ENCODE measurements at regions not wholly inside any gene's neighbourhood (a gene's known extent, or its start where the extent isn't known, plus 50 kb on each side); places are given as distances from the start of the nearest gene placed in this dataset.

DNA sequence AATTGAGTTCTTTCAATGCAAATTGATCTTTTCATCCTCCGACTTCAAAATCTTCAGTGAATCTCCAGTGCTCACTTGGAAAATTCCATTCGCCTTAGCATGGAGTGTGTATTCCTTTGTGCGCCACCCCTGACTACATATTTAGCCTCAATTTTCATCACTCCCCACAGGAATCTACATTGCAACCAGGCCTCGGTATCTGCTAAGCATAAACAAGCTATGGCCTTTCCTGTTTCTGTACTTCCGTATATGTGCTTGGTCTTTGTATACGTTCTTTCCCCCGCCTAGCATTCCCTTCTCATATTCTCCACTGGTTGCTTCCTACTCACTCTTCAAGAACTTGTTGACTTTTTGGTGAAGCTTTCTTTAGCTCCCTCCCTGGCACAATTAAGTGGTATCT, 470.8 kb downstream of the LMO4 start:
- no peaks in the 10 kb centered on the region for H3K27me3 ChIP-seq (ENCODE audit: control insufficient read depth, insufficient read depth, low read length)
- no peak overlapping the region for H3K4me3 ChIP-seq (ENCODE audit: low read depth, low read length)
- no peaks in the 10 kb centered on the region for H3K4me1 ChIP-seq (ENCODE audit: control insufficient read depth, insufficient read depth, low read length)
- no peak overlapping the region for H3K9ac ChIP-seq (ENCODE audit: low read depth, low read length)
- H3K36me3 ChIP-seq (ENCODE audit: control insufficient read depth, insufficient read depth, low read length): no peaks in the 10 kb centered on the region
- H3K9me3 ChIP-seq (ENCODE audit: control insufficient read depth, insufficient read depth, low read length): no peaks in the 10 kb centered on the region

DNA sequence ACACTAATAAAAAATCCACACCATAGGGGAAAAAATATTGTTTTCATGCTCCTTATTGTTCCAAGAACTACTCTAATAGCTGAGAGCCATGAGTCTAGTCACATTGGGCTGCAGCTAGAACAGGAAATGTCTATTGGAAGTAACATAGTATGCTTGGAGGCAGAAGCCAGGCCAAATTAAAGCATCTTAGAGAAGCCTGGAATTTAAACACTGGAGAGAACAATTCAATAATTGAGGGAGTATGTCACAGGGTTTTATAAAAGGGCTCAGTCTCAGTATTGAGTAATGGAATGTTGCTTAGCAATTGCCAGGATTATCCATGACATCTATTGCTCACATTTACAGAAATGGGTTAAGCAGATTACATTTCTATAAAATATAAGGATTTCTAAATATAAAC, 471.3 kb downstream of the LMO4 start:
- Histone ChIP-seq H3K9me3 (ENCODE audit: control insufficient read depth, insufficient read depth, low read length) (no peaks in the 10 kb centered on the region), H3K36me3 (ENCODE audit: control insufficient read depth, insufficient read depth, low read length) (no peaks in the 10 kb centered on the region), H3K27me3 (ENCODE audit: control insufficient read depth, insufficient read depth, low read length) (no peaks in the 10 kb centered on the region), H3K4me3 (ENCODE audit: low read depth, low read length) (no peak overlapping the region), H3K4me1 (ENCODE audit: control insufficient read depth, insufficient read depth, low read length) (no peaks in the 10 kb centered on the region), H3K9ac (ENCODE audit: low read depth, low read length) (no peak overlapping the region)

DNA sequence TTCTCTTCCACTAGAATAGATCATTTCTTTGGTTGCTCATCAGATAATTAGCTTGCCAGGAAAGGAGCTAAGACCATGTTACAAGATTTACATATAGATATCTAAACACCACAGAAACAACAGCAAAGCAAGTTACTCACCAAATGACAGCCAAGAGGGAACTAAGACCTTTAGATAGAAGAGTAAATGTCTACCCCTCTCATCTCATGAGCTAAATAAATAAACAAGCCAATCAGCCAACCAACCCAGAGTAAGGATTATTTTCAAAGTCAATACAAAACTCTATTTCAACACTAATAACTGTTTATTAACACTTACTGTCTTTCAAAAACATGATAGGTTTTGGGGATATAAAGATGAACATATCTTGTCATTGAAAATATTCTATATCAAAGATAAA, 474.7 kb downstream of the LMO4 start:
- Histone ChIP-seq H3K36me3 (ENCODE audit: control insufficient read depth, insufficient read depth, low read length) (no peaks in the 10 kb centered on the region), H3K4me1 (ENCODE audit: control insufficient read depth, insufficient read depth, low read length) (peaks cover 5% of the 10 kb centered on the region), H3K4me3 (ENCODE audit: low read depth, low read length) (no peak overlapping the region), H3K9me3 (ENCODE audit: control insufficient read depth, insufficient read depth, low read length) (no peaks in the 10 kb centered on the region), H3K9ac (ENCODE audit: low read depth, low read length) (no peak overlapping the region), H3K27me3 (ENCODE audit: control insufficient read depth, insufficient read depth, low read length) (no peaks in the 10 kb centered on the region)

DNA sequence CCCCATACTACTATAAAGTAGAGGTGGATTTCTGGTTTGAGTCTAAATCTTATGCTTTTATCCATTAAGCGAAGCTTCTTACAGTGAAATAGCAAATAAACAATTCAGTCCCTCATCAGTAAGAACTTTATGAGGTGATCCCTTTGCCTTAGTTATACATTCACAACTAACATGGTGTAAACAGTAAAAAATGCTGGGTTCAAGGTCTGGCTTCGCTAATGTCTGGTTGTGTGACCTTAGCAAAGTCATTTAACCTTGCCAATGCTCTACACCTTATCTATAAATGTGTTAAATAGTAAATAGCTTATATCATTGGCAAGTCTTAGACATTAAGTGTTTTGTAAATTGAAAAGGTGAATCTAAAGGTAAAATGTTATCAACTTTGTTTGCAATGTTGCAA, 475.4 kb downstream of the LMO4 start:
- Histone ChIP-seq H3K4me1 (ENCODE audit: control insufficient read depth, insufficient read depth, low read length) (peaks cover 5% of the 10 kb centered on the region), H3K9me3 (ENCODE audit: control insufficient read depth, insufficient read depth, low read length) (no peaks in the 10 kb centered on the region), H3K4me3 (ENCODE audit: low read depth, low read length) (no peak overlapping the region), H3K27me3 (ENCODE audit: control insufficient read depth, insufficient read depth, low read length) (no peaks in the 10 kb centered on the region), H3K36me3 (ENCODE audit: control insufficient read depth, insufficient read depth, low read length) (no peaks in the 10 kb centered on the region), H3K9ac (ENCODE audit: low read depth, low read length) (no peak overlapping the region)

GRCh38 chr1:87805666-87806378, 477.1 kb downstream of the LMO4 start:
- Histone ChIP-seq H3K36me3 (ENCODE audit: control insufficient read depth, insufficient read depth, low read length) (no peaks in the 10 kb centered on the region), H3K9me3 (ENCODE audit: control insufficient read depth, insufficient read depth, low read length) (no peaks in the 10 kb centered on the region), H3K9ac (ENCODE audit: low read depth, low read length) (no peak overlapping the region), H3K27me3 (ENCODE audit: control insufficient read depth, insufficient read depth, low read length) (no peaks in the 10 kb centered on the region), H3K4me1 (ENCODE audit: control insufficient read depth, insufficient read depth, low read length) (peaks cover 5% of the 10 kb centered on the region), H3K4me3 (ENCODE audit: low read depth, low read length) (no peak overlapping the region)

DNA sequence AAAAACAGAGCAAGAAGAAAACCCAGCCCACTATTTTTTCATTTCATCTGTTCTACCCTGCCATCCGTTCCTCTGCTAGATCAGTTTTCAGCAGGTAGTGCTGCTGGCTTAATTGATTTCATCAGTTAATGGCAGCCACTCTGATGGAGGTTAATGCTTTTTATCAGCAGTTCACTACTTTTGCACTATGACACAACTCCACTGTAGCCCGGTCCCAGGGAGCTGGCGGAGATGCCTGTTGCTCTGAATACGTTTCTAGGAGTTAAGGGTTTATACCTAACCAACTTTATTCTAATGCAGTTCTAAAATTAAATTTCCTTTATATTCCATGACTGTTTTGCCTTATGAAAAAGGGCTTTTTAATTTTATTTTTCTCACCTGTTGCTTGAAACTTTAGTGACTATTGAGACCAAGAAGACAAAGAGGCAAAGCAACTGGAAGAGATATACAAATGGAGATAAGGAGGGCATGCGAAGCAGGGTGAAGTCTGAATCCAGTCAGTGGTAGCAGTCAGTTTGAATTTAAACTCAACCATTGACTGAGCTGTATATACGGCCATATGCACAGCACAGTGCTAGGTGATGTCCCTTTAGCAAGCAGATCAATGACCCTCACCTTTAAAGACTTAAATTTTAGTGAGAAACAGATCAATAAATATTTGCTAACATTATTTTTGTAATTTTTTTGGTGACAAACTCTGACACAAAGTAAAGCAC, 477.9 kb downstream of the LMO4 start:
- H3K36me3 ChIP-seq (ENCODE audit: control insufficient read depth, insufficient read depth, low read length): no peaks in the 10 kb centered on the region
- H3K27me3 ChIP-seq (ENCODE audit: control insufficient read depth, insufficient read depth, low read length): no peaks in the 10 kb centered on the region
- no peak overlapping the region for H3K4me3 ChIP-seq (ENCODE audit: low read depth, low read length)
- no peak overlapping the region for H3K9ac ChIP-seq (ENCODE audit: low read depth, low read length)
- peaks cover 5% of the 10 kb centered on the region for H3K4me1 ChIP-seq (ENCODE audit: control insufficient read depth, insufficient read depth, low read length)
- H3K9me3 ChIP-seq (ENCODE audit: control insufficient read depth, insufficient read depth, low read length): no peaks in the 10 kb centered on the region

DNA sequence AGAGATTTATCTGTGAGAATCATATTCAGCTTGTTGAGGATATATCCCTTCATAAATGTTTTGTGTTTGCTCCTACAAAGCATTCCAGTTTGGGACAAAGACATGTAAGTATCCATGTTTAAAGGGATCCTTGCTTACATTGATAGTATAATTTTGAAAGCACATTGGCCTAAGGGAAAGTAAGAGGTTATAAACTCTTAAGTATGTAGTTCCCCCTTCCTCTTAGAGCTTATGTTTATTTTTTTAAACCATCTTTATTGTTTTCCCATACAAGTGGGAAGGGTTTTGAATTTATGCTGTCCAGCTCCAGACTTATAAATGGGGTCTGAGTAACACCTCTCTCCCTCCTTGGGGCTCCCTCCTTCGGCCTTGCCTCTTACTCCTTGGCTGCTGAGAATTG, 481.5 kb downstream of the LMO4 start:
- no peak overlapping the region for H3K9ac ChIP-seq (ENCODE audit: low read depth, low read length)

DNA sequence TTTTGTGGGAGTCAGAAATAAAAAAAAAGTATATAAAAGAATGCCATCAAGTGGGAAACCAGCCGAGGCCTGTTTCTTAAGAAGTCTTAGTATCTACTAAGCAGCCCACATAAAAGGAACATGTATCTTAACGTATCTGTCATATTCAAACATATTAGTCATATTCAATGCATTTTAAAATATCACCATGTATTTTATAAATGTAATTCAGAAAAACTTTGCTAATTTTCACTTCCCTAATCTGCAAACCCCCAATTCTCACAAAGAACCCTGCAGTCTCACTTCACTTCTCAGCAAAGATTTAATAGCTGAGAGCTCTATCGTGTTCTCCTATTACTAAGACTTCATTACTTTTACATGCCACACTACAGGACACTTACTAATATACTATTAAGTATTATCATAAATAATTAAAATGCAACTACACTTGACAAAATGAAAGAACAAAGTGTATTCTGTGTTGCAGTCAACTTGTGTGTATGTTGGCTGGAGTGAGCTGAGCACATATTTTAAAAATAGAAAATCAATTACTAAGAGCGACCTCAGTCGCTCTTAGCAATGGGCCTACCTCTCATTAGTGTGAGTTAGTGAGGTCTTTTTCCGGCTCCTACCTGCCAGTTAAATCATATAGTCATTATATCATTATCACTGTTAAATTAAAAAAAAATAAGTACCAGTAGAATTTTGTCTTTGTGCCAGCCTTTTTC, 484.3 kb downstream of the LMO4 start:
- H3K9ac ChIP-seq (ENCODE audit: low read depth, low read length): no peak overlapping the region
- no peaks in the 10 kb centered on the region for H3K9me3 ChIP-seq (ENCODE audit: control insufficient read depth, insufficient read depth, low read length)
- no peaks in the 10 kb centered on the region for H3K36me3 ChIP-seq (ENCODE audit: control insufficient read depth, insufficient read depth, low read length)
- no peaks in the 10 kb centered on the region for H3K4me1 ChIP-seq (ENCODE audit: control insufficient read depth, insufficient read depth, low read length)
- no peak overlapping the region for H3K4me3 ChIP-seq (ENCODE audit: low read depth, low read length)
- H3K27me3 ChIP-seq (ENCODE audit: control insufficient read depth, insufficient read depth, low read length): no peaks in the 10 kb centered on the region

More for the DNA sequence above, 481.5 kb downstream of the LMO4 start:
- Histone ChIP-seq H3K36me3 (ENCODE audit: control insufficient read depth, insufficient read depth, low read length) (no peaks in the 10 kb centered on the region), H3K27me3 (ENCODE audit: control insufficient read depth, insufficient read depth, low read length) (no peaks in the 10 kb centered on the region), H3K9me3 (ENCODE audit: control insufficient read depth, insufficient read depth, low read length) (no peaks in the 10 kb centered on the region), H3K4me3 (ENCODE audit: low read depth, low read length) (no peak overlapping the region), H3K4me1 (ENCODE audit: control insufficient read depth, insufficient read depth, low read length) (peaks cover 5% of the 10 kb centered on the region)

DNA sequence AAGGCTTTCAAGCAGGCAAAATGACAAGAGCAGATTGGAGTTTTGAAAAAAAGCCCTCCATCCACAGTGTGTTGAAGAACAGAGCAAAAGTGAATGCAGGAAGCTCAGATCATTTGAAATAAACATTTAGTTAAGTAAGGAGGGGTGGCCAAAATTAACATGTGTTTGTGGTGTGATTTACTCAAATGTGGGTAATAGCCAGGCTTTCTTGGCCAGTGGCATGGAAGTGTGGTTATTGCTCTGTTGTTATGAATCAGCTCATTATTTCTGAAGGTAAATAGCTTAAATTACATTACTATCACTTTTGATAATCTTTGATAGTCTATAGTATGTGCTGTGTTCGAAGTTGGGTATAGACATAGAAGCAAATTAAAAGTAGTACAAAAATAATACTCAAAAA, 485.9 kb downstream of the LMO4 start:
- Histone ChIP-seq H3K27me3 (ENCODE audit: control insufficient read depth, insufficient read depth, low read length) (no peaks in the 10 kb centered on the region), H3K4me1 (ENCODE audit: control insufficient read depth, insufficient read depth, low read length) (no peaks in the 10 kb centered on the region), H3K36me3 (ENCODE audit: control insufficient read depth, insufficient read depth, low read length) (no peaks in the 10 kb centered on the region), H3K9me3 (ENCODE audit: control insufficient read depth, insufficient read depth, low read length) (no peaks in the 10 kb centered on the region), H3K9ac (ENCODE audit: low read depth, low read length) (no peak overlapping the region), H3K4me3 (ENCODE audit: low read depth, low read length) (no peak overlapping the region)

- Histone ChIP-seq H3K36me3 (ENCODE audit: control insufficient read depth, insufficient read depth, low read length) (no peaks in the 10 kb centered on the region), H3K4me1 (ENCODE audit: control insufficient read depth, insufficient read depth, low read length) (no peaks in the 10 kb centered on the region), H3K4me3 (ENCODE audit: low read depth, low read length) (no peak overlapping the region), H3K9ac (ENCODE audit: low read depth, low read length) (no peak overlapping the region), H3K27me3 (ENCODE audit: control insufficient read depth, insufficient read depth, low read length) (no peaks in the 10 kb centered on the region), H3K9me3 (ENCODE audit: control insufficient read depth, insufficient read depth, low read length) (no peaks in the 10 kb centered on the region)
Measured at GRCh38 chr1:87816646-87817045, 488.0 kb downstream of the LMO4 start.

DNA sequence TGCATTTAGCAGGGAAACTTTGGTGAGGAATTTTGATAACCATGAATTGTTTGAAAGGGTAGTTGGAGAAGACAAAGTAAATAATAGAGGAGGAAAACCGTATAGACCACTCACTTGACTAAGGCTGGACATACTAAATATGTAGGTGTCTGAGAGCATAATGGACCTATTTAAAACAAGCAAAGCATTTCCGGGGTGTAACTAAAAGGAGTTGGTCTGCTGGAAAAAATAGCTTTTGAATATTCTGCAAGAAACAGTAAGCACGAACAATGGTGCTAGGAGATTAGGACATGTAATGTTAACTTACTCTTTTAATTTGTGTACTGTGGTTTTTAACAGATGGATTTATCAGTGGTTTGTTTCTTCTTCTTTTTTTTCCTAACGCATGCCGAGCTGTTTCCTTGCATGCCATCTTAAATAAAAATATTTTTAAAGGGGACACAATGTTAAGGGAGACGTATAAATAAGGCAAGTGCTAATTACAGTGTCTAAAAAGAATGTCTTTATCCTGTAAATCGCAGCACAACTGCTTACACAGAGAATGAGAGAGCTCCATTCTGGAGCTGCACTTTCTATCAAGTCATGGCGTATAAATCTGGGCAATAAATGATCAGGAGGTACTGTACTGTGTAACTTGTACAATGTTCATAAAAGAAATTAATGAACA, 492.1 kb downstream of the LMO4 start:
- no peak overlapping the region for H3K9ac ChIP-seq (ENCODE audit: low read depth, low read length)

More for the DNA sequence above, 492.1 kb downstream of the LMO4 start:
- Histone ChIP-seq H3K4me1 (ENCODE audit: control insufficient read depth, insufficient read depth, low read length) (no peaks in the 10 kb centered on the region), H3K4me3 (ENCODE audit: low read depth, low read length) (no peak overlapping the region), H3K27me3 (ENCODE audit: control insufficient read depth, insufficient read depth, low read length) (no peaks in the 10 kb centered on the region), H3K36me3 (ENCODE audit: control insufficient read depth, insufficient read depth, low read length) (no peaks in the 10 kb centered on the region), H3K9me3 (ENCODE audit: control insufficient read depth, insufficient read depth, low read length) (no peaks in the 10 kb centered on the region)
